WTC11 (cell line): ENCODE measurements at regions not wholly inside any gene's neighbourhood (a gene's known extent, or its start where the extent isn't known, plus 50 kb on each side); places are given as distances from the start of the nearest gene placed in this dataset.

ENCODE experiments used
- ATAC-seq: fragments of 200-7000 bp; cut with Tn5 transposase; 2 replicates; pipeline ENCODE4 v1.10.0; 2021; ENCODE audit warnings: mild to moderate bottlenecking, moderate library complexity
- CTCF ChIA-PET: fragments of 300-600 bp; sonication (Branson Sonifier 250); formaldehyde crosslinking; loops from one replicate; lab custom pipeline; 2021; ENCODE audit warnings: antibody characterized with exemption; lab: Charles Lee
- POLR2A ChIA-PET: fragments of 350-600 bp; sonication (Branson Sonifier 250); formaldehyde crosslinking; loops from one replicate; lab custom pipeline; 2021; ENCODE audit warnings: antibody characterized with exemption; lab: Charles Lee
- DNase-seq: peaks from one replicate; pipeline ENCODE4 v3.0.0; 2021; ENCODE audit warnings: low spot score
- H3K27ac Mint-ChIP-seq: 2 replicates; pipeline ENCODE4 v1.8.0; 2021; ENCODE audit warnings: mixed read lengths
- H3K27me3 Mint-ChIP-seq: 2 replicates; pipeline ENCODE4 v1.8.0; 2021; ENCODE audit warnings: low read depth, mild to moderate bottlenecking, moderate library complexity, mixed read lengths
- H3K36me3 Mint-ChIP-seq: 2 replicates; pipeline ENCODE4 v1.8.0; 2021; ENCODE audit warnings: mixed read lengths
- H3K4me1 Mint-ChIP-seq: 2 replicates; pipeline ENCODE4 v1.8.0; 2022; ENCODE audit warnings: mixed read lengths
- H3K4me3 Mint-ChIP-seq: 2 replicates; pipeline ENCODE4 v1.8.0; 2021; ENCODE audit warnings: mild to moderate bottlenecking, moderate library complexity, mixed read lengths
- H3K9me3 Mint-ChIP-seq: 2 replicates; pipeline ENCODE4 v1.8.0; 2021; ENCODE audit warnings: mixed read lengths
- ATF1 ChIP-seq: sonication (generic); formaldehyde crosslinking; IDR thresholded peaks from 2 replicates; pipeline ENCODE4 v1.8.1; 2023; ENCODE audit warnings: mild to moderate bottlenecking, moderate library complexity, missing genetic modification reagents
- ELF4 ChIP-seq: sonication (generic); formaldehyde crosslinking; IDR thresholded peaks from 2 replicates; pipeline ENCODE4 v1.8.1; 2022; ENCODE audit warnings: low read depth, mild to moderate bottlenecking, moderate library complexity, missing genetic modification reagents
- FOXK1 ChIP-seq: sonication (generic); formaldehyde crosslinking; IDR thresholded peaks from 2 replicates; pipeline ENCODE4 v1.8.0; 2022; ENCODE audit warnings: mild to moderate bottlenecking, moderate library complexity, missing genetic modification reagents
- GABPB1 ChIP-seq: sonication (generic); formaldehyde crosslinking; IDR thresholded peaks from 2 replicates; pipeline ENCODE4 v1.8.1; 2023; ENCODE audit warnings: mild to moderate bottlenecking, missing genetic modification reagents
- GTF2I ChIP-seq: fragments of 250-450 bp; sonication (Bioruptor Pico); conservative IDR thresholded peaks from 2 replicates; pipeline ENCODE4 v1.4.0; 2021; ENCODE audit warnings: mild to moderate bottlenecking
- MXD4 ChIP-seq: fragments of 250-450 bp; sonication (Bioruptor Pico); IDR thresholded peaks from 2 replicates; pipeline ENCODE4 v1.8.0; 2021; ENCODE audit warnings: mild to moderate bottlenecking, moderate library complexity, borderline replicate concordance
- NFATC4 ChIP-seq: fragments of 250-450 bp; sonication (Bioruptor Pico); IDR thresholded peaks from 2 replicates; pipeline ENCODE4 v1.9.0; 2021; ENCODE audit warnings: mild to moderate bottlenecking
- NFE2L1 ChIP-seq: sonication (generic); formaldehyde crosslinking; IDR thresholded peaks from 2 replicates; pipeline ENCODE4 v1.8.1; 2023; ENCODE audit warnings: missing genetic modification reagents
- NR1H2 ChIP-seq: sonication (generic); formaldehyde crosslinking; IDR thresholded peaks from 2 replicates; pipeline ENCODE4 v1.9.0; 2021; ENCODE audit warnings: mild to moderate bottlenecking, moderate library complexity, missing genetic modification reagents
- OVOL2 ChIP-seq: fragments of 250-450 bp; sonication (Bioruptor Pico); IDR thresholded peaks from 2 replicates; pipeline ENCODE4 v1.9.0; 2021; ENCODE audit warnings: mild to moderate bottlenecking, borderline replicate concordance
- SP1 ChIP-seq: sonication (generic); formaldehyde crosslinking; conservative IDR thresholded peaks from 2 replicates; pipeline ENCODE4 v1.8.1; 2022; ENCODE audit warnings: missing genetic modification reagents
- ZNF423 ChIP-seq: fragments of 250-450 bp; sonication (Bioruptor Pico); IDR thresholded peaks from 2 replicates; pipeline ENCODE4 v2.1.2; 2022; ENCODE audit warnings: mild to moderate bottlenecking, moderate library complexity
- TF ChIP-seq, protein P1 (sequence below): sonication (generic); formaldehyde crosslinking; IDR thresholded peaks from 2 replicates; pipeline ENCODE4 v1.8.1; 2023; ENCODE audit warnings: mild to moderate bottlenecking, missing genetic modification reagents
- TF ChIP-seq, protein P2 (sequence below): sonication (generic); formaldehyde crosslinking; IDR thresholded peaks from 2 replicates; pipeline ENCODE4 v1.8.1; 2022; ENCODE audit warnings: mild to moderate bottlenecking, moderate library complexity, missing genetic modification reagents
- TF ChIP-seq, protein P3 (sequence below): fragments of 250-450 bp; sonication (Bioruptor Pico); IDR thresholded peaks from 2 replicates; pipeline ENCODE4 v1.8.0; 2021; ENCODE audit warnings: mild to moderate bottlenecking
- TF ChIP-seq, protein P4 (sequence below): fragments of 250-450 bp; sonication (Bioruptor Pico); conservative IDR thresholded peaks from 2 replicates; pipeline ENCODE4 v1.9.0; 2021; ENCODE audit warnings: mild to moderate bottlenecking
- TF ChIP-seq, protein P5 (sequence below): fragments of 250-450 bp; sonication (Bioruptor Pico); IDR thresholded peaks from 2 replicates; pipeline ENCODE4 v2.1.2; 2022; ENCODE audit warnings: mild to moderate bottlenecking, moderate library complexity
- TF ChIP-seq, protein P6 (sequence below): sonication (generic); formaldehyde crosslinking; IDR thresholded peaks from 2 replicates; pipeline ENCODE4 v1.8.0; 2023; ENCODE audit warnings: missing genetic modification reagents
- TF ChIP-seq, protein P7 (sequence below): sonication (generic); formaldehyde crosslinking; IDR thresholded peaks from 2 replicates; pipeline ENCODE4 v1.8.1; 2023; ENCODE audit warnings: mild to moderate bottlenecking, missing genetic modification reagents, moderate library complexity

DNA sequence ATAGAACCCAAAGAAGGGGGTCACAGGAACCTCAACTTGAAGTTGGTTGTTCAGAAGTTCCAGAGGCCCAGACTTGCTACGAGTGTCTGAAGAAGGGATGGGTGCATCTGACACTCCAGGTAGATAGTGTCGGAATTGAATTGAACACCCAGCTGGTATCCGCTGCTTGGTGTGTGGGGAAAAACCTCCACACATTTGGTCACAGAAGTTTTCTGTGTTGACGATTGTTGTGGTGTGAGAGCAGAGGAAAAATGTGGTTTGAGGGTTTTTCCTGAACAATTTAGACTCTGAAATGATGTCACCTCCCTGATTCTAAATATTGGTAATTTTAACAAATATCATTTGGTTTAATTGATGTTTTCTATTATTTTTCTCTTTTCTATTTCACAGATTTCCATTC is 218.8 kb upstream of the CTNNB1 start (continued):
- TF ChIP-seq, protein P1, sequence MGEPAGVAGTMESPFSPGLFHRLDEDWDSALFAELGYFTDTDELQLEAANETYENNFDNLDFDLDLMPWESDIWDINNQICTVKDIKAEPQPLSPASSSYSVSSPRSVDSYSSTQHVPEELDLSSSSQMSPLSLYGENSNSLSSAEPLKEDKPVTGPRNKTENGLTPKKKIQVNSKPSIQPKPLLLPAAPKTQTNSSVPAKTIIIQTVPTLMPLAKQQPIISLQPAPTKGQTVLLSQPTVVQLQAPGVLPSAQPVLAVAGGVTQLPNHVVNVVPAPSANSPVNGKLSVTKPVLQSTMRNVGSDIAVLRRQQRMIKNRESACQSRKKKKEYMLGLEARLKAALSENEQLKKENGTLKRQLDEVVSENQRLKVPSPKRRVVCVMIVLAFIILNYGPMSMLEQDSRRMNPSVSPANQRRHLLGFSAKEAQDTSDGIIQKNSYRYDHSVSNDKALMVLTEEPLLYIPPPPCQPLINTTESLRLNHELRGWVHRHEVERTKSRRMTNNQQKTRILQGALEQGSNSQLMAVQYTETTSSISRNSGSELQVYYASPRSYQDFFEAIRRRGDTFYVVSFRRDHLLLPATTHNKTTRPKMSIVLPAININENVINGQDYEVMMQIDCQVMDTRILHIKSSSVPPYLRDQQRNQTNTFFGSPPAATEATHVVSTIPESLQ (CRISPR knock-in tag), result no peak
- TF ChIP-seq SP1 (CRISPR knock-in tag) (no peak), FOXK1 (CRISPR knock-in tag) (no peak), NFATC4 (CRISPR knock-in tag) (no peak), GTF2I (CRISPR knock-in tag) (no peak)
- TF ChIP-seq, protein P2, sequence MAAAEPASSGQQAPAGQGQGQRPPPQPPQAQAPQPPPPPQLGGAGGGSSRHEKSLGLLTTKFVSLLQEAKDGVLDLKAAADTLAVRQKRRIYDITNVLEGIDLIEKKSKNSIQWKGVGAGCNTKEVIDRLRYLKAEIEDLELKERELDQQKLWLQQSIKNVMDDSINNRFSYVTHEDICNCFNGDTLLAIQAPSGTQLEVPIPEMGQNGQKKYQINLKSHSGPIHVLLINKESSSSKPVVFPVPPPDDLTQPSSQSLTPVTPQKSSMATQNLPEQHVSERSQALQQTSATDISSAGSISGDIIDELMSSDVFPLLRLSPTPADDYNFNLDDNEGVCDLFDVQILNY (CRISPR knock-in tag), result no peak
- TF ChIP-seq, protein P3, sequence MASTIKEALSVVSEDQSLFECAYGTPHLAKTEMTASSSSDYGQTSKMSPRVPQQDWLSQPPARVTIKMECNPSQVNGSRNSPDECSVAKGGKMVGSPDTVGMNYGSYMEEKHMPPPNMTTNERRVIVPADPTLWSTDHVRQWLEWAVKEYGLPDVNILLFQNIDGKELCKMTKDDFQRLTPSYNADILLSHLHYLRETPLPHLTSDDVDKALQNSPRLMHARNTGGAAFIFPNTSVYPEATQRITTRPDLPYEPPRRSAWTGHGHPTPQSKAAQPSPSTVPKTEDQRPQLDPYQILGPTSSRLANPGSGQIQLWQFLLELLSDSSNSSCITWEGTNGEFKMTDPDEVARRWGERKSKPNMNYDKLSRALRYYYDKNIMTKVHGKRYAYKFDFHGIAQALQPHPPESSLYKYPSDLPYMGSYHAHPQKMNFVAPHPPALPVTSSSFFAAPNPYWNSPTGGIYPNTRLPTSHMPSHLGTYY (CRISPR knock-in tag), result no peak

DNA sequence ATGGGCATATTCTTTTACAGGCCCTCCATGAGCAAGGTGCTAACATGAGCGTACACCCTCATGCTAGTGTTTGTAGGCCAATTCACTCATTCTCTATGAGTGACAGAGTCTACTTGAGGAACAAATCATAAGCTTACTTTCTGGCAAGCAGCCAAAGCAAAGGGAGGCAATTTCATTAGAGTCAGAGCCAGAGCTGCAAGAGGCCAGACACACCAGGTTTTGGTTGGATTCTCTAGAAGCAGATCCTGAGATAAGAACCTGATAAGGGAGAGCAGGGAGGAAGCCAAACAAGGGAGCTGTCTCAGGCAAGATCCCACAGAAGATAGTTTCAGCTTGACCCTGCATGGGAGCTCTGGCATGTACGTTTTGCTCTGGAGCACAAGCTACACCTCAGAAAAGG is 214.1 kb upstream of the CTNNB1 start:
- H3K27ac Mint-ChIP-seq, result no peak overlapping the region
- H3K9me3 Mint-ChIP-seq, result peaks cover 4% of the 10 kb centered on the region; the same call in 1 of the 2 replicates
- no peaks in the 10 kb centered on the region for H3K27me3 Mint-ChIP-seq
- no peak for DNase-seq
- no peak overlapping the region for H3K4me3 Mint-ChIP-seq
- POLR2A ChIA-PET, result no interaction called here
- no peaks in the 10 kb centered on the region for H3K36me3 Mint-ChIP-seq
- TF ChIP-seq, protein P4, sequence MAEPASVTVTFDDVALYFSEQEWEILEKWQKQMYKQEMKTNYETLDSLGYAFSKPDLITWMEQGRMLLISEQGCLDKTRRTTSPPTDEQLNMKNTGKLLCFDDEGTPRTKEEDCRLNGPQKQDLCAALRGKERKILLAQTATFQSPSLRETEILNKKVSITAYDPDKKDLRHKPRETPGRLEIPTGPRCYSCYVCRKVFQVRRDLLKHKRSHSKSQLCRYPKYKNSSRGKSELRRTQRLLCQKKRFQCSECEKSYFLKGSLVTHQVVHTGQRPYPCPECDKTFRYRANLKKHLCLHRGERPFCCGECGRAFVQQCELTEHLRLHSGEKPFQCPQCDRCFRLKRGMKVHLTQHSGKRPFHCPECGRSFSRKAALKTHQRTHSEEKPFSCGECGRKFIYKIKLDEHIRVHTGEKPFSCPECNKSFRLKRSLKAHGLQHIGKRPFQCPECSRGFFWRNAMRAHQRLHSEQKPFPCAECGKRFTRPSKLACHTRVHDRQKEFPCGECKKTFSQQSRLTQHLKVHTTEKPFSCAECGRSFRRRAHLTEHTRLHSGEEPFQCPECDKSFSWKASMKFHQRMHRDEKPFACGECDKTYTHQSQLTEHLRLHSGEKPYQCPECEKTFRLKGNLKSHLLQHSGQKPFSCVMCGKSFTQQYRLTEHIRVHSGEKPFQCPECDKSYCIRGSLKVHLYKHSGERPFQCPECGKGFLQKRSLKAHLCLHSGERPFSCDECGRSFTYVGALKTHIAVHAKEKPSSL (CRISPR knock-in tag), result no peak
- no peak for TF ChIP-seq ATF1 (CRISPR knock-in tag)
- TF ChIP-seq OVOL2, result no peak
- TF ChIP-seq ZNF423, result no peak
- TF ChIP-seq, protein P5, sequence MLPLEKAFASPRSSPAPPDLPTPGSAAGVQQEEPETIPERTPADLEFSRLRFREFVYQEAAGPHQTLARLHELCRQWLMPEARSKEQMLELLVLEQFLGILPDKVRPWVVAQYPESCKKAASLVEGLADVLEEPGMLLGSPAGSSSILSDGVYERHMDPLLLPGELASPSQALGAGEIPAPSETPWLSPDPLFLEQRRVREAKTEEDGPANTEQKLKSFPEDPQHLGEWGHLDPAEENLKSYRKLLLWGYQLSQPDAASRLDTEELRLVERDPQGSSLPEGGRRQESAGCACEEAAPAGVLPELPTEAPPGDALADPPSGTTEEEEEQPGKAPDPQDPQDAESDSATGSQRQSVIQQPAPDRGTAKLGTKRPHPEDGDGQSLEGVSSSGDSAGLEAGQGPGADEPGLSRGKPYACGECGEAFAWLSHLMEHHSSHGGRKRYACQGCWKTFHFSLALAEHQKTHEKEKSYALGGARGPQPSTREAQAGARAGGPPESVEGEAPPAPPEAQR (CRISPR knock-in tag), result no peak
- TF ChIP-seq, protein P6, sequence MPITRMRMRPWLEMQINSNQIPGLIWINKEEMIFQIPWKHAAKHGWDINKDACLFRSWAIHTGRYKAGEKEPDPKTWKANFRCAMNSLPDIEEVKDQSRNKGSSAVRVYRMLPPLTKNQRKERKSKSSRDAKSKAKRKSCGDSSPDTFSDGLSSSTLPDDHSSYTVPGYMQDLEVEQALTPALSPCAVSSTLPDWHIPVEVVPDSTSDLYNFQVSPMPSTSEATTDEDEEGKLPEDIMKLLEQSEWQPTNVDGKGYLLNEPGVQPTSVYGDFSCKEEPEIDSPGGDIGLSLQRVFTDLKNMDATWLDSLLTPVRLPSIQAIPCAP (CRISPR knock-in tag), result no peak
- TF ChIP-seq, protein P1 (CRISPR knock-in tag), result no peak
- TF ChIP-seq NFE2L1, result no peak
- no peak for TF ChIP-seq ELF4 (CRISPR knock-in tag)
- no peak for TF ChIP-seq GABPB1
- TF ChIP-seq, protein P7, sequence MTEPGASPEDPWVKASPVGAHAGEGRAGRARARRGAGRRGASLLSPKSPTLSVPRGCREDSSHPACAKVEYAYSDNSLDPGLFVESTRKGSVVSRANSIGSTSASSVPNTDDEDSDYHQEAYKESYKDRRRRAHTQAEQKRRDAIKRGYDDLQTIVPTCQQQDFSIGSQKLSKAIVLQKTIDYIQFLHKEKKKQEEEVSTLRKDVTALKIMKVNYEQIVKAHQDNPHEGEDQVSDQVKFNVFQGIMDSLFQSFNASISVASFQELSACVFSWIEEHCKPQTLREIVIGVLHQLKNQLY (CRISPR knock-in tag), result no peak
- no peak for TF ChIP-seq MXD4 (CRISPR knock-in tag)
- TF ChIP-seq NR1H2 (CRISPR knock-in tag), result no peak
- TF ChIP-seq, all 79 proteins: peak for 0
- no peaks in the 10 kb centered on the region for H3K4me1 Mint-ChIP-seq
- CTCF ChIA-PET, result no interaction called here
- ATAC-seq, result no peak
